Mucosa of descending colon (tissue), 3 donors: ENCODE measurements at regions not wholly inside any gene's neighbourhood (a gene's known extent, or its start where the extent isn't known, plus 50 kb on each side); places are given as distances from the start of the nearest gene placed in this dataset.

ENCODE experiments used
- ATAC-seq: fragments of 200-7000 bp; cut with Tn5 transposase; one replicate; pipeline ENCODE4 v1.9.1; 2020; ENCODE audit warnings: mild to moderate bottlenecking, moderate library complexity
- DNase-seq, 3 donors: peaks; one replicate each; pipeline ENCODE4 v3.0.0-alpha.2; 2020
- H3K36me3 ChIP-seq: fragments of 200-600 bp; one replicate; pipeline ENCODE4 v1.8.0; 2021; ENCODE audit warnings: low read depth, mild to moderate bottlenecking
- H3K4me1 ChIP-seq: fragments of 200-600 bp; one replicate; pipeline ENCODE4 v1.8.0; 2021; ENCODE audit warnings: low read depth, mild to moderate bottlenecking
- H3K4me3 ChIP-seq: fragments of 200-600 bp; one replicate; pipeline ENCODE4 v1.8.0; 2021; ENCODE audit warnings: mild to moderate bottlenecking
- H3K9me3 ChIP-seq: fragments of 200-600 bp; one replicate; pipeline ENCODE4 v1.8.0; 2021; ENCODE audit warnings: mild to moderate bottlenecking
- intact Hi-C, 2 donors: fragments of 100-400 bp; cut with DNase I in 1 of 2; cut with micrococcal nuclease in 1 of 2; formaldehyde crosslinking; loops; one replicate each; pipeline versions ENCODE4 v1.11.0 to v1.11.1; 2022; cut with DNase I, micrococcal nuclease
- TF ChIP-seq, protein P1 (sequence below): fragments of 200-600 bp; IDR thresholded peaks from one replicate; pipeline ENCODE4 v1.8.0; 2022; ENCODE audit warnings: antibody characterized with exemption, mild to moderate bottlenecking
- donor health status: DM: no; HTN: no; CAD: no; lungs with moderate emphysema.
- donor health status: DM: no; HTN: no; CAD: no.
- donor health status: DM: no; HTN: yes; CAD: no.

DNA sequence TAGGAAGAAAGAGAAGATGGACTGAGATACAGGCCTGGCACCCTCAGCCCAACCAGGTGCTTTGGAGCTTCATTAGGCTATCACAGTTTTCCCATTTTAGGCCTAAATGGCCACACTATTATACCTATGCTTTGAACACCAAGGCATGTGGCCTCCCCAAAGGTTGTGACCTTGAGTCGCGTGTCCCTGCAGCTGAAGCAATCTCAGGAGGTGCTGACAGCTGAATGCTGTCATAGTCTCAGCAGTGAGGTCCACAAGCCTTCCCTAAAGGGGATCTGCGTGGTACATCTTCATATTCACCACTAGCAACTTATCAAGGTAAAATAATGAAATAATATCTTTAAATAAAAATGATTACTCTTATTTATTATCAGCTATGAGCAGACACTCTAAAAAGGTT is 707.9 kb upstream of the NRSN1 start:
- Histone ChIP-seq H3K4me1 (no peaks in the 10 kb centered on the region), H3K36me3 (no peaks in the 10 kb centered on the region), H3K9me3 (no peaks in the 10 kb centered on the region), H3K4me3 (no peak overlapping the region)
- no peak for ATAC-seq
- TF ChIP-seq, protein P1, sequence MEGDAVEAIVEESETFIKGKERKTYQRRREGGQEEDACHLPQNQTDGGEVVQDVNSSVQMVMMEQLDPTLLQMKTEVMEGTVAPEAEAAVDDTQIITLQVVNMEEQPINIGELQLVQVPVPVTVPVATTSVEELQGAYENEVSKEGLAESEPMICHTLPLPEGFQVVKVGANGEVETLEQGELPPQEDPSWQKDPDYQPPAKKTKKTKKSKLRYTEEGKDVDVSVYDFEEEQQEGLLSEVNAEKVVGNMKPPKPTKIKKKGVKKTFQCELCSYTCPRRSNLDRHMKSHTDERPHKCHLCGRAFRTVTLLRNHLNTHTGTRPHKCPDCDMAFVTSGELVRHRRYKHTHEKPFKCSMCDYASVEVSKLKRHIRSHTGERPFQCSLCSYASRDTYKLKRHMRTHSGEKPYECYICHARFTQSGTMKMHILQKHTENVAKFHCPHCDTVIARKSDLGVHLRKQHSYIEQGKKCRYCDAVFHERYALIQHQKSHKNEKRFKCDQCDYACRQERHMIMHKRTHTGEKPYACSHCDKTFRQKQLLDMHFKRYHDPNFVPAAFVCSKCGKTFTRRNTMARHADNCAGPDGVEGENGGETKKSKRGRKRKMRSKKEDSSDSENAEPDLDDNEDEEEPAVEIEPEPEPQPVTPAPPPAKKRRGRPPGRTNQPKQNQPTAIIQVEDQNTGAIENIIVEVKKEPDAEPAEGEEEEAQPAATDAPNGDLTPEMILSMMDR = no peak
- DNase-seq = no peak
- intact Hi-C loops = no loop called here

DNA sequence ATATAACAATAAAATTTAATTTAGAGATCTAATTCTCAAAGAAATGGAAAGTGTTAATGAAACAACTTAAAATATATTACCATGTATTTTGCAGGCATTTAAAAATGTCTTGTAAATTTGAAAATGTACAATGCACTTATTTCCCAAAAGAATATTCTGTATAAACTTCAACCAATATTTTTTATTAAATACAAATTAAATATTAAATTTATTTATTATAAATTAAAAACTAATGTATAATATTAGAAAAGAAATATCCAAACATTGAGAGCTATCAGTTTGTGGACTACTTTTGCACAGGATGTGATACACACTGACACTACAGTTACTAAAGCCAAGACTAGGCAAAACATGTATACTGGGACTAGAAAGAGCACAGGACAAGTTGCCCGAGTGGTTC is 707.0 kb upstream of the NRSN1 start:
- no peak for DNase-seq
- H3K9me3 ChIP-seq = no peaks in the 10 kb centered on the region
- intact Hi-C loops = no loop called here
- H3K4me3 ChIP-seq = no peak overlapping the region
- no peak for ATAC-seq
- no peaks in the 10 kb centered on the region for H3K4me1 ChIP-seq
- TF ChIP-seq, protein P1 = no peak
- no peaks in the 10 kb centered on the region for H3K36me3 ChIP-seq

DNA sequence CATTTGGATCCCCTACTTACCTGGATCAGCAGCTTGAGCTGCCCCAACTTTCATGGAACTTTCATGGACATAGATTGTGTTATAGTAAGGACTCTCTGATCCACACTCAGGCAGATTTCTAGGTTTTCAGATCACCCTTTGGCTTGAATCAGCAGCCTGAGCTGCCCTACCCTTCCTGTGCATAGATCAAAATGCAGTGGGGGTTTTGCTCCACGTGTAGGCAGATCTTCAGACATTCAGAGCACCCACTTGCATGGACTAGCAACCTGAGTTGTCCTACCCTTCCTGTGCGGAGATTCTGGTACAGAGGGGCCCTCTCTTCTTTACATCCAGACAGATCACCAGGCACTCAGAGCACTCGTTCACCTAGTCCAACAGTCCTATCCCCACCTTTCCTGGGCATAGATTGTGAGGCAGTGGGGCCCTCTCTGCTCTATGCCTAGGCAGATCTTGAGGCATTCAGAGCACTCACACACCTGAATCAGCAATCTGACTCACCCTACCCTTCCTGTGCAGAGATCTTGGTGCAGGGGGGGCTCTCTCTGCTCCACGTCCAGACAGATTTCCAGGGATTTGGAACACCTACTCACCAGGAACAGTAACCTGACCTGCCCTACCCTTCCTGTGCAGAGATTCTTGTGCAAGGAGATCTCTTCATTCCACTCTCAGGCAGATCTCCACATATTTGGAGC is 705.2 kb upstream of the NRSN1 start:
- TF ChIP-seq, protein P1 = no peak
- no peaks in the 10 kb centered on the region for H3K36me3 ChIP-seq
- H3K4me1 ChIP-seq = no peaks in the 10 kb centered on the region
- H3K4me3 ChIP-seq = no peak overlapping the region
- intact Hi-C loops = no loop called here
- ATAC-seq (no peak), DNase-seq (no peak)
- H3K9me3 ChIP-seq = no peaks in the 10 kb centered on the region

DNA sequence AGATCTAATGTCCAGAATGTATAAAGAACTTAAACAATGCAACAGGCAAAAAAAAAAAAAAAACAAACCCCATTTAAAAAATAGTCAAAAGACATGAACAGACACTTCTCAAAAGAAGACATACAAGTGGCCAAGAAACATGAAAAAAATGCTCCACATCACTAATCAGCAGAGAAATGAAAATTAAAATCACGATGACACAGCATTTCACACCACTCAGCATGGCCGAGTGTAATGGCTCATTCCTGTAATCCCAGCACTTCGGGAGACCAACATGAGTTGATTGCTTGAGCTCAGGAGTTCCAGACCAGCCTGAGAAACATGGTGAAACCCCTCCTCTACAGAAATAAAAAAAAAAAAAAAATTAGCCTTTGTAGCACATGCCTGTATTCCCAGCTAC is 701.4 kb upstream of the NRSN1 start:
- no peaks in the 10 kb centered on the region for H3K4me1 ChIP-seq
- DNase-seq (no peak), ATAC-seq (no peak)
- TF ChIP-seq, protein P1 = no peak
- peaks cover 6% of the 10 kb centered on the region for H3K9me3 ChIP-seq
- no peaks in the 10 kb centered on the region for H3K36me3 ChIP-seq
- intact Hi-C loops = no loop called here
- no peak overlapping the region for H3K4me3 ChIP-seq

DNA sequence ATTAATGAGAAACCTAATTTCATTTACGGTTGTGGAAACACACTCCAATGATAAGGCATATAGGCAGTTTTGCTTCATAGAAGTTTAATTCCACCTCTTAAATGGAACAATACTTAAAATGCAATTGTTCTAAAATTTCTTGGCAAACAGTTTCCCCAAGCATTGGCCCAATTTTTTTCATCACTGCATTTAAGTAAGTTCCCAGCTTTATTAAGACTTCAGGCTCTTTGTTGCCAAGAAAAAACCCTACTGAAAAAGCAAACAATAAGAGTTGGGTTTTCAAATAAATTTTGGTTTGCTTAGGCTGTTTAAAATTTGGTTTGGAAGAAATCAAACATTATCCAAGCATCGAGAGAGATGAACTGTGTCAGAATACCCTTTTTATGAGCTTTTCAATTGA is 690.9 kb upstream of the NRSN1 start:
- H3K9me3 ChIP-seq = no peaks in the 10 kb centered on the region

More for the DNA sequence above, 690.9 kb upstream of the NRSN1 start:
- DNase-seq (no peak), ATAC-seq (no peak)
- intact Hi-C loops = no loop called here
- Histone ChIP-seq H3K36me3 (no peaks in the 10 kb centered on the region), H3K4me3 (no peak overlapping the region), H3K4me1 (no peaks in the 10 kb centered on the region)
- TF ChIP-seq, protein P1 = no peak
